Heart left ventricle (tissue), 16 donors: ENCODE measurements at regions not wholly inside any gene's neighbourhood (a gene's known extent, or its start where the extent isn't known, plus 50 kb on each side); places are given as distances from the start of the nearest gene placed in this dataset.
A peak's percentile ranks its signal among the peaks of the same experiment; 100 is the strongest.
"Not testable (repeated sequence)": the region's sequence is repeated elsewhere in the genome, so short reads cannot be mapped to it uniquely, and the experiment has no call there.

Source experiments
- ATAC-seq, 4 donors: fragments of 200-7000 bp; cut with Tn5 transposase; one replicate each; pipeline ENCODE4 v1.9.1; 2020 to 2022; ENCODE audit warnings: moderate library complexity in 4 of 4, mild to moderate bottlenecking in 3 of 4, moderate number of reproducible peaks in 1 of 4
- DNase-seq, 5 donors: peaks; one replicate each; pipeline ENCODE4 v3.0.0-alpha.2; 2020
- H3K27ac ChIP-seq, 12 donors: fragments of 200-600 bp; sonication (generic) in 4 of 12; one replicate each; pipeline versions ENCODE4 v1.5.0 to v1.8.0; 2016 to 2022; ENCODE audit warnings: mild to moderate bottlenecking in 2 of 12
- H3K27me3 ChIP-seq, 9 donors: fragments of 200-600 bp; sonication (generic) in 2 of 9; one replicate each; pipeline versions ENCODE4 v1.5.1 to v1.8.0; 2016 to 2022; ENCODE audit warnings: mild to moderate bottlenecking in 3 of 9
- H3K36me3 ChIP-seq, 9 donors: fragments of 200-600 bp; sonication (generic) in 2 of 9; one replicate each; pipeline versions ENCODE4 v1.5.0 to v1.8.0; 2018 to 2022; ENCODE audit warnings: mild to moderate bottlenecking in 2 of 9
- H3K4me1 ChIP-seq, 12 donors: fragments of 200-600 bp; sonication (generic) in 4 of 12; one replicate each; pipeline versions ENCODE4 v1.5.0 to v1.8.0; 2016 to 2022; ENCODE audit warnings: mild to moderate bottlenecking in 3 of 12
- H3K4me3 ChIP-seq, 12 donors: fragments of 200-600 bp; sonication (generic) in 4 of 12; one replicate each; pipeline versions ENCODE4 v1.5.0 to v1.8.0; 2017 to 2022; ENCODE audit warnings: mild to moderate bottlenecking in 9 of 12, moderate library complexity in 4 of 12
- H3K9me3 ChIP-seq, 12 donors: fragments of 200-600 bp; sonication (generic) in 4 of 12; one replicate each; pipeline versions ENCODE4 v1.5.0 to v1.8.0; 2016 to 2022; ENCODE audit warnings: mild to moderate bottlenecking in 1 of 12
- CTCF ChIP-seq, 12 donors: fragments of 200-600 bp; sonication (generic) in 4 of 12; IDR thresholded peaks; one replicate each; pipeline versions ENCODE4 v1.5.0 to v1.8.0; 2018 to 2022; ENCODE audit warnings: antibody characterized with exemption in 12 of 12, mild to moderate bottlenecking in 5 of 12
- POLR2A ChIP-seq, 2 donors: fragments of 450-650 bp; IDR thresholded peaks; one replicate each; pipeline ENCODE4 v1.6.1; 2017; ENCODE audit warnings: antibody characterized with exemption in 2 of 2, mild to moderate bottlenecking in 2 of 2, moderate library complexity in 2 of 2
- WGBS, 4 donors: extraction: QIAGEN DNeasy Blood & Tissue Kit in 2 of 4; methylation state at CpG; one replicate each; pipeline versions ENCODE4 v1.1.5 to v1.1.7; 2013 to 2018; 5-methylcytosine and 5-hydroxymethylcytosine counted together
- intact Hi-C, 10 donors: fragments of 100-400 bp; cut with DNase I; formaldehyde crosslinking; loops; one replicate each; pipeline versions ENCODE4 v1.11.1 to v1.14.2; 2022
- donor health status: ischemic (EF 13 %, LVEDD 7.1; RV severe dilation, severe dysfunction).
- donor health status: healthy with polysubstance abuse.
- donor health status: DM: no; HTN: yes; CAD: no.
- donor health status: DM: no; HTN: no; CAD: no.
- donor health status: ischemic (EF 25% LVEDD 6.9; RV normal size, moderate dysfunction).
- donor health status: ischemic (EF 25% LVEDD 5.7; RV mildly dilated, moderate dysfunction).
- donor health status: healthy.
- donor health status: DM: yes; HTN: yes; CAD: no.
- donor health status: ischemic (EF 35%, LVEDD 5.7; RV mildly dilated, moderate dysfunction).
- donor health status: nonischemic (EF 11% LVEDD 7.7; RV severe dilation, severe dysfunction).
- donor health status: DM: yes; HTN: yes; CAD: no.
- donor health status: PGD.
- donor health status: ischemic (EF 29% LVEDD 5.4; RV normal size, mild dysfunction).
- donor health status: nonischemic (EF 23%, LVEDD 6.1; RV moderate dilation, normal function).

- H3K4me3 ChIP-seq, H3K9me3 ChIP-seq, H3K4me1 ChIP-seq, H3K27me3 ChIP-seq, DNase-seq, H3K27ac ChIP-seq, intact Hi-C loops, ATAC-seq, H3K36me3 ChIP-seq: not testable (repeated sequence)
- 89 to 99% (median 98%) methylated on average over 5 of the region's 5 CpGs for WGBS, 4 donors
Measured at GRCh38 chr4:22631167-22631566, 61.6 kb upstream of the GBA3 start.

- H3K4me3 ChIP-seq, result peak overlapping the region in 2 of 12 donors; percentile 2 to 16
- TF ChIP-seq POLR2A (IDR thresholded peaks at IDR 0.05), result no peak
- no peak for TF ChIP-seq CTCF (IDR thresholded peaks at IDR 0.05)
- no peak for ATAC-seq
- H3K27me3 ChIP-seq, result peaks cover 0 to 5% (median 0%) of the 10 kb centered on the region in 9 donors
- 68 to 91% (median 74%) methylated on average over 27 to 69 of the region's 69 CpGs for WGBS, 4 donors
- intact Hi-C loops, result no loop called here
- DNase-seq, result peak in 1 of 5 donors; percentile 51
- H3K27ac ChIP-seq, result no peak overlapping the region
- H3K36me3 ChIP-seq, result no peaks in the 10 kb centered on the region
- peaks cover 0 to 6% (median 0%) of the 10 kb centered on the region in 12 donors for H3K9me3 ChIP-seq
- H3K4me1 ChIP-seq, result no peaks in the 10 kb centered on the region
Measured at GRCh38 chr4:22634541-22635181, 58.1 kb upstream of the GBA3 start.

GRCh38 chr4:22635182-22635549 lies 57.6 kb upstream of the GBA3 start:
- H3K9me3 ChIP-seq, result peaks cover 0 to 11% (median under 1%) of the 10 kb centered on the region in 12 donors
- DNase-seq, H3K27ac ChIP-seq, H3K4me1 ChIP-seq, H3K4me3 ChIP-seq, H3K36me3 ChIP-seq, H3K27me3 ChIP-seq, ATAC-seq, intact Hi-C loops: not testable (repeated sequence)
- 86 to 93% (median 88%) methylated on average over 4 of the region's 4 CpGs for whole genome bisulfite sequencing, 4 donors

GRCh38 chr4:22635692-22636091 lies 57.0 kb upstream of the GBA3 start:
- no peaks in the 10 kb centered on the region for H3K4me1 ChIP-seq
- TF ChIP-seq POLR2A (IDR thresholded peaks at IDR 0.05) (no peak), CTCF (IDR thresholded peaks at IDR 0.05) (no peak)
- no peak for DNase-seq
- ATAC-seq, result no peak
- WGBS, 4 donors, result 89 to 93% (median 92%) methylated on average over 5 of the region's 5 CpGs
- H3K4me3 ChIP-seq, result no peak overlapping the region
- H3K27ac ChIP-seq, result no peak overlapping the region
- peaks cover 0 to 5% (median 0%) of the 10 kb centered on the region in 9 donors for H3K27me3 ChIP-seq
- peaks cover 0 to 16% (median 2%) of the 10 kb centered on the region in 12 donors for H3K9me3 ChIP-seq
- intact Hi-C loops, result no loop called here
- no peaks in the 10 kb centered on the region for H3K36me3 ChIP-seq

- Histone ChIP-seq H3K4me3 (no peak overlapping the region), H3K36me3 (no peaks in the 10 kb centered on the region), H3K27me3 (peaks cover 0 to 5% (median 0%) of the 10 kb centered on the region in 9 donors), H3K27ac (no peak overlapping the region), H3K9me3 (peaks cover 0 to 22% (median 2%) of the 10 kb centered on the region in 12 donors), H3K4me1 (no peaks in the 10 kb centered on the region)
- DNase-seq (no peak), ATAC-seq (no peak)
- WGBS, 4 donors, result 81 to 84% (median 83%) methylated on average over 4 of the region's 4 CpGs
- TF ChIP-seq POLR2A (IDR thresholded peaks at IDR 0.05) (no peak), CTCF (IDR thresholded peaks at IDR 0.05) (no peak)
- intact Hi-C loops, result no loop called here
Measured at GRCh38 chr4:22637306-22637705, 55.4 kb upstream of the GBA3 start.
